Gastroesophageal sphincter (tissue), 4 donors: ENCODE measurements at regions not wholly inside any gene's neighbourhood (a gene's known extent, or its start where the extent isn't known, plus 50 kb on each side); places are given as distances from the start of the nearest gene placed in this dataset.

Experiments used
- ATAC-seq: fragments of 150-250 bp; one replicate; pipeline ENCODE4 v1.9.1; 2016; ENCODE audit warnings: mild to moderate bottlenecking, moderate library complexity
- H3K27ac ChIP-seq, 4 donors: fragments of 200-600 bp; sonication (generic) in 3 of 4; 1 replicate in 3 of 4; 2 replicates in 1 of 4; pipeline ENCODE4 v1.5.1; 2016 to 2019
- H3K27me3 ChIP-seq: fragments of 200-600 bp; sonication (generic); one replicate; pipeline ENCODE4 v1.5.1; 2019
- H3K36me3 ChIP-seq, 2 donors: fragments of 200-600 bp; sonication (generic); one replicate each; pipeline ENCODE4 v1.5.1; 2019; ENCODE audit warnings: control low read depth in 1 of 2
- H3K4me1 ChIP-seq, 3 donors: fragments of 200-600 bp; sonication (generic); 1 replicate in 2 of 3; 2 replicates in 1 of 3; pipeline ENCODE4 v1.5.1; 2016 to 2019; ENCODE audit warnings: control low read depth in 2 of 3
- H3K4me3 ChIP-seq, 2 donors: fragments of 200-600 bp; sonication (generic); one replicate each; pipeline ENCODE4 v1.5.1; 2019; ENCODE audit warnings: mild to moderate bottlenecking in 1 of 2, moderate library complexity in 1 of 2
- H3K9me3 ChIP-seq, 3 donors: fragments of 200-600 bp; sonication (generic); one replicate each; pipeline ENCODE4 v1.5.1; 2017 to 2019; ENCODE audit warnings: control low read depth in 2 of 3
- EP300 ChIP-seq: sonication (generic); formaldehyde crosslinking; IDR thresholded peaks from one replicate; pipeline ENCODE4 v1.6.1; 2017; ENCODE audit warnings: antibody characterized with exemption, mild to moderate bottlenecking
- POLR2A ChIP-seq, 2 donors: fragments of 450-650 bp; IDR thresholded peaks; one replicate each; pipeline ENCODE4 v1.6.1; 2017; ENCODE audit warnings: antibody characterized with exemption in 2 of 2, mild to moderate bottlenecking in 2 of 2, moderate library complexity in 1 of 2
- POLR2AphosphoS5 ChIP-seq: sonication (generic); formaldehyde crosslinking; IDR thresholded peaks from one replicate; pipeline ENCODE4 v1.6.1; 2017; ENCODE audit warnings: antibody characterized with exemption
- WGBS, 2 donors: methylation state at CpG; one replicate each; pipeline ENCODE4 v1.1.5; 2018; ENCODE audit warnings: low coverage in 1 of 2; 5-methylcytosine and 5-hydroxymethylcytosine counted together
- TF ChIP-seq, protein P1 (sequence below), 4 experiments: fragments of 200-600 bp in 2 of 4; fragments of 450-650 bp in 2 of 4; sonication (generic) in 1 of 4; IDR thresholded peaks; one replicate each; pipeline ENCODE4 v1.5.1; 2017 to 2019; ENCODE audit warnings: antibody characterized with exemption in 4 of 4, mild to moderate bottlenecking in 2 of 4, moderate library complexity in 2 of 4

- no peaks in the 10 kb centered on the region for H3K4me1 ChIP-seq
- no peaks in the 10 kb centered on the region for H3K27me3 ChIP-seq
- H3K36me3 ChIP-seq: no peaks in the 10 kb centered on the region
- H3K9me3 ChIP-seq: no peaks in the 10 kb centered on the region
- no peak for ATAC-seq
- H3K4me3 ChIP-seq: no peak overlapping the region
- TF ChIP-seq POLR2AphosphoS5 (no peak), POLR2A (IDR thresholded peaks at IDR 0.05) (no peak), EP300 (no peak)
- TF ChIP-seq, protein P1, sequence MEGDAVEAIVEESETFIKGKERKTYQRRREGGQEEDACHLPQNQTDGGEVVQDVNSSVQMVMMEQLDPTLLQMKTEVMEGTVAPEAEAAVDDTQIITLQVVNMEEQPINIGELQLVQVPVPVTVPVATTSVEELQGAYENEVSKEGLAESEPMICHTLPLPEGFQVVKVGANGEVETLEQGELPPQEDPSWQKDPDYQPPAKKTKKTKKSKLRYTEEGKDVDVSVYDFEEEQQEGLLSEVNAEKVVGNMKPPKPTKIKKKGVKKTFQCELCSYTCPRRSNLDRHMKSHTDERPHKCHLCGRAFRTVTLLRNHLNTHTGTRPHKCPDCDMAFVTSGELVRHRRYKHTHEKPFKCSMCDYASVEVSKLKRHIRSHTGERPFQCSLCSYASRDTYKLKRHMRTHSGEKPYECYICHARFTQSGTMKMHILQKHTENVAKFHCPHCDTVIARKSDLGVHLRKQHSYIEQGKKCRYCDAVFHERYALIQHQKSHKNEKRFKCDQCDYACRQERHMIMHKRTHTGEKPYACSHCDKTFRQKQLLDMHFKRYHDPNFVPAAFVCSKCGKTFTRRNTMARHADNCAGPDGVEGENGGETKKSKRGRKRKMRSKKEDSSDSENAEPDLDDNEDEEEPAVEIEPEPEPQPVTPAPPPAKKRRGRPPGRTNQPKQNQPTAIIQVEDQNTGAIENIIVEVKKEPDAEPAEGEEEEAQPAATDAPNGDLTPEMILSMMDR (IDR thresholded peaks at IDR 0.05): no peak
- no peak overlapping the region for H3K27ac ChIP-seq
- WGBS, 2 donors: 56 to 71% methylated on average over 6 to 8 of the region's 15 CpGs
Measured at GRCh38 chr3:194040516-194041273, 95.3 kb upstream of the HES1 start.

- TF ChIP-seq EP300: no peak
- TF ChIP-seq, protein P1 (IDR thresholded peaks at IDR 0.05): no peak
- no peak for TF ChIP-seq POLR2AphosphoS5
- TF ChIP-seq POLR2A (IDR thresholded peaks at IDR 0.05): no peak
- Histone ChIP-seq H3K9me3 (no peaks in the 10 kb centered on the region), H3K4me1 (peaks cover 0 to 17% (median 6%) of the 10 kb centered on the region in 3 donors), H3K27ac (no peak overlapping the region), H3K36me3 (no peaks in the 10 kb centered on the region), H3K4me3 (no peak overlapping the region), H3K27me3 (no peaks in the 10 kb centered on the region)
- 73 to 74% methylated on average over 3 to 4 of the region's 5 CpGs for WGBS, 2 donors
- ATAC-seq: no peak
Measured at GRCh38 chr3:194042927-194043326, 93.0 kb upstream of the HES1 start.

GRCh38 chr3:194043516-194043915 is 92.4 kb upstream of the HES1 start:
- Histone ChIP-seq H3K27ac (no peak overlapping the region), H3K9me3 (no peaks in the 10 kb centered on the region), H3K36me3 (no peaks in the 10 kb centered on the region), H3K4me3 (no peak overlapping the region), H3K4me1 (peaks cover 0 to 17% (median 6%) of the 10 kb centered on the region in 3 donors), H3K27me3 (no peaks in the 10 kb centered on the region)
- TF ChIP-seq EP300: no peak
- TF ChIP-seq POLR2AphosphoS5: no peak
- TF ChIP-seq, protein P1 (IDR thresholded peaks at IDR 0.05): no peak
- TF ChIP-seq POLR2A (IDR thresholded peaks at IDR 0.05): no peak
- WGBS, 2 donors: 86% methylated on average over 3 of the region's 3 CpGs; no CpG with 5 or more reads in 1 of the 2 donors
- no peak for ATAC-seq

DNA sequence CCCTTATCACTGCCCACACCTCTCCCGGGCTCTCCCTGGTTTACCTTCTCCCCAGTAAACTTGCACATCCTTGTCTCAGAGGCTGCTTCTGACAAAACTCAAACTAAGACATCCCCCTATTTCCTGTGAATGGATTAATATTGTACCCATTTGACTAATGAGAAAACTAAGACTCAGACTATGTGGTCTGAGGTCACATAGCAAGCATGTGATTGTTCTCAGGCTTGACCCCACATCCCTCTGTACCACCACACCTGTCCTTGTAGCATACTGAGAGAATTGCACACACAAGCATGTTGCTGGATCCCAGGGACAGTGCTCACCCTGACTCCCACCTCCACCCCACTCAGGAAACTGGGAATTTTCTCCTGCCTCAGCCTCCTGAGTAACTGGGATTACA is 90.7 kb upstream of the HES1 start:
- Histone ChIP-seq H3K4me1 (peaks cover 0 to 17% (median 6%) of the 10 kb centered on the region in 3 donors), H3K27me3 (no peaks in the 10 kb centered on the region), H3K27ac (no peak overlapping the region), H3K36me3 (no peaks in the 10 kb centered on the region), H3K4me3 (no peak overlapping the region), H3K9me3 (peaks cover 0 to 2% (median 0%) of the 10 kb centered on the region in 3 donors)
- 100% methylated on average over 1 of the region's 1 CpG; no CpG with 5 or more reads in 1 of the 2 donors for WGBS, 2 donors
- ATAC-seq: no peak
- TF ChIP-seq EP300 (no peak), POLR2A (IDR thresholded peaks at IDR 0.05) (no peak), POLR2AphosphoS5 (no peak)
- TF ChIP-seq, protein P1 (IDR thresholded peaks at IDR 0.05): no peak

- peaks cover 0 to 9% (median under 1%) of the 10 kb centered on the region in 3 donors for H3K9me3 ChIP-seq
- H3K36me3 ChIP-seq: no peaks in the 10 kb centered on the region
- TF ChIP-seq POLR2A (IDR thresholded peaks at IDR 0.05) (no peak), POLR2AphosphoS5 (no peak), EP300 (no peak)
- TF ChIP-seq, protein P1 (IDR thresholded peaks at IDR 0.05): no peak
- no peaks in the 10 kb centered on the region for H3K27me3 ChIP-seq
- no peak overlapping the region for H3K27ac ChIP-seq
- WGBS, 2 donors: 94 to 96% methylated on average over 2 of the region's 2 CpGs
- H3K4me1 ChIP-seq: peaks cover 0 to 17% (median 6%) of the 10 kb centered on the region in 3 donors
- no peak for ATAC-seq
- H3K4me3 ChIP-seq: no peak overlapping the region
Measured at GRCh38 chr3:194045919-194046318, 90.0 kb upstream of the HES1 start.
